ENCODE measurements at regions not wholly inside any gene's neighbourhood (a gene's known extent, or its start where the extent isn't known, plus 50 kb on each side); places are given as distances from the start of the nearest gene placed in this dataset.
"Not testable (repeated sequence)": the region's sequence is repeated elsewhere in the genome, so short reads cannot be mapped to it uniquely, and the experiment has no call there.

DNA sequence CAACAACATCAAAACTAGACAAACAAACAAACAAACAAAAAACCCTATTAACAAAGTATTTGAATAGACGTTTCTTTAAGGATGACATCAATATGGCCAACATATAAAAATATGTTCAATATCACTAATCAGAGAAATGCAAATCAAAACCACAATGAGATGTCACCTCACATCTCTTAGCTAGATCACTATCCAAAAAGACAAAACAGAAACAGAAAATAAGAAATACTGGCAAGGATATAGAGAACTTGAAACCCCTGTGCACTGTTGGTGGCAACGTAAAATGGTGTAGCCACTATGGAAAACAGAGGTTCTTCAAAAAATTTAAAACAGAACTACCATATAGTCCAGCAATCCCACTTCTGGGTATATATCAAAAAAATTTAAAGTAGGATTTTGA lies 236.9 kb downstream of the SPATA31A6 start:
- TF ChIP-seq, protein P1, sequence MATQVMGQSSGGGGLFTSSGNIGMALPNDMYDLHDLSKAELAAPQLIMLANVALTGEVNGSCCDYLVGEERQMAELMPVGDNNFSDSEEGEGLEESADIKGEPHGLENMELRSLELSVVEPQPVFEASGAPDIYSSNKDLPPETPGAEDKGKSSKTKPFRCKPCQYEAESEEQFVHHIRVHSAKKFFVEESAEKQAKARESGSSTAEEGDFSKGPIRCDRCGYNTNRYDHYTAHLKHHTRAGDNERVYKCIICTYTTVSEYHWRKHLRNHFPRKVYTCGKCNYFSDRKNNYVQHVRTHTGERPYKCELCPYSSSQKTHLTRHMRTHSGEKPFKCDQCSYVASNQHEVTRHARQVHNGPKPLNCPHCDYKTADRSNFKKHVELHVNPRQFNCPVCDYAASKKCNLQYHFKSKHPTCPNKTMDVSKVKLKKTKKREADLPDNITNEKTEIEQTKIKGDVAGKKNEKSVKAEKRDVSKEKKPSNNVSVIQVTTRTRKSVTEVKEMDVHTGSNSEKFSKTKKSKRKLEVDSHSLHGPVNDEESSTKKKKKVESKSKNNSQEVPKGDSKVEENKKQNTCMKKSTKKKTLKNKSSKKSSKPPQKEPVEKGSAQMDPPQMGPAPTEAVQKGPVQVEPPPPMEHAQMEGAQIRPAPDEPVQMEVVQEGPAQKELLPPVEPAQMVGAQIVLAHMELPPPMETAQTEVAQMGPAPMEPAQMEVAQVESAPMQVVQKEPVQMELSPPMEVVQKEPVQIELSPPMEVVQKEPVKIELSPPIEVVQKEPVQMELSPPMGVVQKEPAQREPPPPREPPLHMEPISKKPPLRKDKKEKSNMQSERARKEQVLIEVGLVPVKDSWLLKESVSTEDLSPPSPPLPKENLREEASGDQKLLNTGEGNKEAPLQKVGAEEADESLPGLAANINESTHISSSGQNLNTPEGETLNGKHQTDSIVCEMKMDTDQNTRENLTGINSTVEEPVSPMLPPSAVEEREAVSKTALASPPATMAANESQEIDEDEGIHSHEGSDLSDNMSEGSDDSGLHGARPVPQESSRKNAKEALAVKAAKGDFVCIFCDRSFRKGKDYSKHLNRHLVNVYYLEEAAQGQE (IDR thresholded peaks at IDR 0.05; ENCODE audit: low read depth): not testable (repeated sequence)
- TF ChIP-seq, protein P2, sequence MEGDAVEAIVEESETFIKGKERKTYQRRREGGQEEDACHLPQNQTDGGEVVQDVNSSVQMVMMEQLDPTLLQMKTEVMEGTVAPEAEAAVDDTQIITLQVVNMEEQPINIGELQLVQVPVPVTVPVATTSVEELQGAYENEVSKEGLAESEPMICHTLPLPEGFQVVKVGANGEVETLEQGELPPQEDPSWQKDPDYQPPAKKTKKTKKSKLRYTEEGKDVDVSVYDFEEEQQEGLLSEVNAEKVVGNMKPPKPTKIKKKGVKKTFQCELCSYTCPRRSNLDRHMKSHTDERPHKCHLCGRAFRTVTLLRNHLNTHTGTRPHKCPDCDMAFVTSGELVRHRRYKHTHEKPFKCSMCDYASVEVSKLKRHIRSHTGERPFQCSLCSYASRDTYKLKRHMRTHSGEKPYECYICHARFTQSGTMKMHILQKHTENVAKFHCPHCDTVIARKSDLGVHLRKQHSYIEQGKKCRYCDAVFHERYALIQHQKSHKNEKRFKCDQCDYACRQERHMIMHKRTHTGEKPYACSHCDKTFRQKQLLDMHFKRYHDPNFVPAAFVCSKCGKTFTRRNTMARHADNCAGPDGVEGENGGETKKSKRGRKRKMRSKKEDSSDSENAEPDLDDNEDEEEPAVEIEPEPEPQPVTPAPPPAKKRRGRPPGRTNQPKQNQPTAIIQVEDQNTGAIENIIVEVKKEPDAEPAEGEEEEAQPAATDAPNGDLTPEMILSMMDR (IDR thresholded peaks at IDR 0.05 in 2 of 3, conservative IDR thresholded peaks at IDR 0.05 in 1 of 3; ENCODE audit: borderline replicate concordance in 1 of 3, insufficient read depth in 1 of 3, low read depth in 2 of 3, low read length in 2 of 3): not testable (repeated sequence)
- TF ChIP-seq TCF7L2 (IDR thresholded peaks at IDR 0.05; ENCODE audit: borderline replicate concordance, extremely low read depth, insufficient read depth, insufficient read length); POLR2A (IDR thresholded peaks at IDR 0.05; ENCODE audit: borderline replicate concordance, extremely low read depth, insufficient read depth, insufficient read length); CEBPB (IDR thresholded peaks at IDR 0.05; ENCODE audit: low read depth); ZNF274 (IDR thresholded peaks at IDR 0.05; ENCODE audit: low read depth, low read length); EZH2 (IDR thresholded peaks at IDR 0.05); RAD21 (IDR thresholded peaks at IDR 0.05; ENCODE audit: low read depth); POLR2AphosphoS5 (IDR thresholded peaks at IDR 0.05; ENCODE audit: low read depth, low read length); ZFX (IDR thresholded peaks at IDR 0.05): not testable (repeated sequence)
- TF ChIP-seq, protein P3, sequence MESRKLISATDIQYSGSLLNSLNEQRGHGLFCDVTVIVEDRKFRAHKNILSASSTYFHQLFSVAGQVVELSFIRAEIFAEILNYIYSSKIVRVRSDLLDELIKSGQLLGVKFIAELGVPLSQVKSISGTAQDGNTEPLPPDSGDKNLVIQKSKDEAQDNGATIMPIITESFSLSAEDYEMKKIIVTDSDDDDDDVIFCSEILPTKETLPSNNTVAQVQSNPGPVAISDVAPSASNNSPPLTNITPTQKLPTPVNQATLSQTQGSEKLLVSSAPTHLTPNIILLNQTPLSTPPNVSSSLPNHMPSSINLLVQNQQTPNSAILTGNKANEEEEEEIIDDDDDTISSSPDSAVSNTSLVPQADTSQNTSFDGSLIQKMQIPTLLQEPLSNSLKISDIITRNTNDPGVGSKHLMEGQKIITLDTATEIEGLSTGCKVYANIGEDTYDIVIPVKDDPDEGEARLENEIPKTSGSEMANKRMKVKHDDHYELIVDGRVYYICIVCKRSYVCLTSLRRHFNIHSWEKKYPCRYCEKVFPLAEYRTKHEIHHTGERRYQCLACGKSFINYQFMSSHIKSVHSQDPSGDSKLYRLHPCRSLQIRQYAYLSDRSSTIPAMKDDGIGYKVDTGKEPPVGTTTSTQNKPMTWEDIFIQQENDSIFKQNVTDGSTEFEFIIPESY (IDR thresholded peaks at IDR 0.05; ENCODE audit: extremely low read depth, insufficient replicate concordance, low read length): not testable (repeated sequence)

All from HCT116 (cell line).